Activated CD4-positive, alpha-beta T cell treated with anti-CD3 and anti-CD28 coated beads for 36 hours (primary cell): ENCODE measurements at regions not wholly inside any gene's neighbourhood (a gene's known extent, or its start where the extent isn't known, plus 50 kb on each side); places are given as distances from the start of the nearest gene placed in this dataset.
"Not testable (repeated sequence)": the region's sequence is repeated elsewhere in the genome, so short reads cannot be mapped to it uniquely, and the experiment has no call there.

Source experiments
- ATAC-seq: fragments of 200-7000 bp; cut with Tn5 transposase; one replicate; pipeline ENCODE4 v1.10.0; 2021; ENCODE audit warnings: mild to moderate bottlenecking, moderate library complexity
- CTCF ChIA-PET: fragments of 350-600 bp; sonication (Branson Sonifier 250); formaldehyde crosslinking; loops from one replicate; lab custom pipeline; 2021; ENCODE audit warnings: antibody characterized with exemption; lab: Charles Lee
- POLR2A ChIA-PET: fragments of 350-600 bp; sonication (Branson Sonifier 250); formaldehyde crosslinking; loops from one replicate; lab custom pipeline; 2021; ENCODE audit warnings: antibody characterized with exemption, inconsistent platforms; lab: Charles Lee
- DNase-seq: peaks from one replicate; pipeline ENCODE4 v3.0.0-alpha.2; 2020
- H3K27ac Mint-ChIP-seq: one replicate; pipeline ENCODE4 v1.8.0; 2021; ENCODE audit warnings: mixed read lengths
- H3K27me3 Mint-ChIP-seq: one replicate; pipeline ENCODE4 v1.8.0; 2021; ENCODE audit warnings: mixed read lengths
- H3K36me3 Mint-ChIP-seq: one replicate; pipeline ENCODE4 v1.8.0; 2021; ENCODE audit warnings: low read depth, mixed read lengths
- H3K4me1 Mint-ChIP-seq: one replicate; pipeline ENCODE4 v1.8.0; 2021; ENCODE audit warnings: mixed read lengths
- H3K4me3 Mint-ChIP-seq: one replicate; pipeline ENCODE4 v1.8.0; 2021; ENCODE audit warnings: mild to moderate bottlenecking, moderate library complexity, mixed read lengths
- H3K9me3 Mint-ChIP-seq: one replicate; pipeline ENCODE4 v1.8.0; 2021; ENCODE audit warnings: low read depth, mixed read lengths
- intact Hi-C, 2 experiments: fragments of 100-400 bp; cut with DNase I in 1 of 2; cut with micrococcal nuclease in 1 of 2; formaldehyde crosslinking; loops; one replicate each; pipeline versions ENCODE4 v1.14.2 to v1.15.1; 2022 to 2024; cut with DNase I, micrococcal nuclease

DNA sequence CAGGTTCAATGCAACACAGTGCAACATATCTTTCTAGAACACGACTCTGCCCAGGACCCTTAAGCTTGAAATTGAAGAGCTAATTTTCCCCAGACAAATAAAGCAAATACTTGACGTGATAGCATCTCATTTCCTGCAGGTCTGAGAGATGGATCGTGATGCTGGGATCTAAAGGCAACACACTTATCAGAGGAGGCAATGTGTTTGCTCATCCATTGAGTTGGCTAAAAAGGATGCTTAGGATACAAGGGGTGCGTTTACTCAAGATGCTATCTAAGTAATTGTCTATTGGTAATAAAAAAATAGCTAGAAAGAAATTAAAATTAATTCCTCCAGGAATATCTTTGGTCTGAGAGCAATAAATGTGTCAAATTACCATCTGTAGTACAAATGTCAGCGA, 129.0 kb downstream of the SOCS6 start:
- ChIA-PET CTCF (interaction anchor here (0.7 to 1.2 kb wide), 2 partner anchors 73 to 457 kb away, joined by 3 read pairs; no protein-coding TSS in a partner anchor), POLR2A (interaction anchor here (0.6 kb wide), 1 partner anchor 212 kb away, joined by 4 read pairs; no protein-coding TSS in a partner anchor)
- H3K4me1 Mint-ChIP-seq: peaks cover 7% of the 10 kb centered on the region
- H3K27ac Mint-ChIP-seq: no peak overlapping the region
- no peak for ATAC-seq
- DNase-seq: no peak
- no peaks in the 10 kb centered on the region for H3K9me3 Mint-ChIP-seq
- intact Hi-C loops: no loop called here
- H3K36me3 Mint-ChIP-seq: no peaks in the 10 kb centered on the region
- peaks cover 19% of the 10 kb centered on the region for H3K27me3 Mint-ChIP-seq
- H3K4me3 Mint-ChIP-seq: no peak overlapping the region

DNA sequence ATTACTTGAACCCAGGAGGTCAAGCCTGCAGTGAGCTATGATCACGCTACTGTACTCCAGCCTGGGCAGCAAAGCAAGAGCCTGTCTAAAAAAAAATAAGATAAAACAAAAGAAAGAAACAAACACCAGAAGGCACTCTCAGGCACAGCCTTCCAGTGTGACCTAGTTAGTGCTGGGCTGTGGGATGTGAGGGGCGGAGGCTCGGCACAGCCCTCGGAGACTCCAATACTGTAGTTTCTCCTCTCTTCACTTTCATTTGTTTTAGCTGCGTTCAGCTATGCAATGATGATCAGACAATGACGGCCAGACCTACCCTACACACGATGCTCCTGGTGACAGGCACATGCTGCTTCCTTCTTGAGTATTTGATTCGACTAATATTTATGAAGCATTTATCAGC, 127.7 kb downstream of the SOCS6 start:
- Mint-ChIP-seq H3K4me3 (no peak overlapping the region), H3K9me3 (no peaks in the 10 kb centered on the region), H3K36me3 (no peaks in the 10 kb centered on the region), H3K27me3 (peaks cover 17% of the 10 kb centered on the region), H3K4me1 (peaks cover 2% of the 10 kb centered on the region), H3K27ac (no peak overlapping the region)
- no peak for ATAC-seq
- ChIA-PET CTCF (no interaction called here), POLR2A (no interaction called here)
- no peak for DNase-seq
- intact Hi-C loops: no loop called here

- Mint-ChIP-seq H3K4me3 (no peak overlapping the region), H3K9me3 (no peaks in the 10 kb centered on the region), H3K36me3 (no peaks in the 10 kb centered on the region), H3K4me1 (peaks cover 2% of the 10 kb centered on the region), H3K27me3 (peaks cover 15% of the 10 kb centered on the region), H3K27ac (no peak overlapping the region)
- DNase-seq (no peak), ATAC-seq (no peak)
- POLR2A ChIA-PET: no interaction called here
- CTCF ChIA-PET: no interaction called here
- intact Hi-C loops: no loop called here
Observed at GRCh38 chr18:70415823-70416488, 127.1 kb downstream of the SOCS6 start.

DNA sequence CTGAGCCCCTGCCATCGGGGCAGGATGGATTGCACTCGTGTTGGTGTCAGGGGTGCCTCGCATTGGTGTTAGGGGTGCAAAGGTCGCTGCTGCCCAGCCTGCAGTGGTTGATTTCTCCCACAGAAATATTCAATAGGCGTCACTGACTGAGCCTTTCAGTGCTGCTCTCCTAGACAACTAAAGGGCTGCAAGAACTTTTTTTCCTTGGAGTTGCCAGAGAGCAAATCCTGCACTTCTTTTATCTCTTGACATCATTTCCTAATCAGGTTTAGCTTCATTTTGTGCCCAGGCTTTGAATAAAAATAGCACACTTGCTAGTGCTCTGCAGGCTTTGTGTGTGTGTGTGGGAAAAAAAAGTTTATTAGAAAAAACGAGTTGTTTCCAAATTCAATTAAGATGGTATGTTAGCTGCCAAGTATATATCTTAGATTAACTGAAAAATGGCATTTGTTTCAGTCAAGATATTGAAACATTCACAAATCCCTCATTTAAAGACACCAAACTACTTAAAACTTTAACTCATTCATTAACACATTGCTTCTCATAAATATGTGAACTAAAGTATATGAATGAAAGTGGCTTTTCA, 125.6 kb downstream of the SOCS6 start:
- no peak for ATAC-seq
- peaks cover 2% of the 10 kb centered on the region for H3K4me1 Mint-ChIP-seq
- no peak for DNase-seq
- intact Hi-C loops: no loop called here
- no peak overlapping the region for H3K27ac Mint-ChIP-seq
- H3K9me3 Mint-ChIP-seq: no peaks in the 10 kb centered on the region
- ChIA-PET POLR2A (no interaction called here), CTCF (no interaction called here)
- H3K27me3 Mint-ChIP-seq: peaks cover 15% of the 10 kb centered on the region
- H3K4me3 Mint-ChIP-seq: no peak overlapping the region
- no peaks in the 10 kb centered on the region for H3K36me3 Mint-ChIP-seq

DNA sequence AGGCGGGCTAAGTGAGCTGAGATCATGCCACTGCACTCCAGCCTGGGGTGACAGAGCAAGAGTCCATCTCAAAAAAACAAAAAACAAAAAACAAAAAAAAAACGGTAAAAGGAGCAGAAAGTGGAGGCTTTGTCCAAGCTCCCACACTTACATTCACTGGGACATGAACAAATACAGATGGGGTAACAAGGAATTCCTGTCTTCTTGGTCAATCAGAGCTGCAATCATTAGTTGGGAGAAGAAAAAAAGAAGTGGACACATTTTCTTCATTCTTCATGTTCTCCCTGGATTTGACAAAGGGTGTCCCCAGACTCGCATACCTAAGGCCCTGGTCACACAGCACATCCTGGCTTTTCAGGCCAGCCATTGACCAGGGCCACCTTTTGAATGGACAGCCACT, 124.6 kb downstream of the SOCS6 start:
- Mint-ChIP-seq H3K4me3 (no peak overlapping the region), H3K27ac (no peak overlapping the region), H3K36me3 (no peaks in the 10 kb centered on the region), H3K27me3 (peaks cover 9% of the 10 kb centered on the region), H3K9me3 (no peaks in the 10 kb centered on the region), H3K4me1 (no peaks in the 10 kb centered on the region)
- intact Hi-C loops: no loop called here
- DNase-seq (no peak), ATAC-seq (no peak)
- ChIA-PET CTCF (no interaction called here), POLR2A (no interaction called here)

GRCh38 chr18:70411876-70412435, 123.1 kb downstream of the SOCS6 start:
- intact Hi-C loops: no loop called here
- Mint-ChIP-seq H3K27ac (no peak overlapping the region), H3K4me3 (no peak overlapping the region), H3K4me1 (no peaks in the 10 kb centered on the region), H3K36me3 (no peaks in the 10 kb centered on the region), H3K27me3 (peaks cover 6% of the 10 kb centered on the region), H3K9me3 (no peaks in the 10 kb centered on the region)
- CTCF ChIA-PET: no interaction called here
- POLR2A ChIA-PET: no interaction called here
- DNase-seq (no peak), ATAC-seq (no peak)

DNA sequence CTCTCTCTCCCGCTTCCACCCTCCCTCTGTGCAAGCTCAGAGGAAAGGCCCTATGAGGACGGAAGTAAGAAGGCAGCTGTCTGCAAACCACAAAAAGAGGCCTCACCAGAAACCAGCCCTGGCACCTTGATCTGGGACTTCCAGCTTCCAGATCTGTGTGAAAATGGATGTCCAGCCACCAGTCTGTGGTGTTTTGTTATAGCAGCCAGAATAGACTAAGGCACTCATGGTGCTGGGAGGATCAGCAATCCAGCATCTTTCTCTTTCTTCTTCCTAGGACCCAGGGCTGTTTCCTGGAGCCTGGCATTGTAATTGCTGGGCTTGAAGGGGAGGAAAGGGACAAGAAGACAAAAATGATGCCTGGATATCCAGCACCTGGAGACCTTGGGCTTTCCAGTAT, 122.5 kb downstream of the SOCS6 start:
- POLR2A ChIA-PET: no interaction called here

DNA sequence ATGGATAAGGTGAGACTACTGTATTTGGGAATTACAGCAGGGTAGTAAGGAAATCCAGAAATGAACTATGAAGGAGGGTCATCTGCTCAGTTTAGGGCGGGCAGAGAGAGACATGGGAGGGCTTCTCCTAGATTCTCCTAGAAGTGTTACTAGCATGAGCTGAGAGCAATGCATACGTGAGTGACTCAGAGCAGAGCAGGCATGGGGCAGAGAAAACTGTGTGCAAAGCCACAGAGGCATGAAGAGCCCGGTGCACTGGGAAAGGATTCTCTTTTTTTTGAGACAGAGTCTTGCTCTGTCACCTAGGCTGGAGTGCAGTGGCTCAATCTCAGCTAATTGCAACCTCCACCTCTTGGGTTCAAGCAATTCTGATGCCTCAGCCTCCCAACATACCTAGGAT, 116.2 kb downstream of the SOCS6 start:
- Mint-ChIP-seq H3K36me3 (no peaks in the 10 kb centered on the region), H3K27ac (no peak overlapping the region), H3K9me3 (no peaks in the 10 kb centered on the region), H3K27me3 (peaks cover 5% of the 10 kb centered on the region), H3K4me1 (no peaks in the 10 kb centered on the region), H3K4me3 (no peak overlapping the region)
- intact Hi-C loops: no loop called here
- ChIA-PET CTCF (no interaction called here), POLR2A (no interaction called here)
- no peak for DNase-seq
- ATAC-seq: no peak

More for the DNA sequence above, 122.5 kb downstream of the SOCS6 start:
- H3K36me3 Mint-ChIP-seq: no peaks in the 10 kb centered on the region
- H3K27ac Mint-ChIP-seq: no peak overlapping the region
- H3K4me3 Mint-ChIP-seq: no peak overlapping the region
- CTCF ChIA-PET: no interaction called here
- H3K9me3 Mint-ChIP-seq: no peaks in the 10 kb centered on the region
- H3K27me3 Mint-ChIP-seq: peaks cover 6% of the 10 kb centered on the region
- ATAC-seq: no peak
- DNase-seq: no peak
- no peaks in the 10 kb centered on the region for H3K4me1 Mint-ChIP-seq
- intact Hi-C loops: no loop called here

DNA sequence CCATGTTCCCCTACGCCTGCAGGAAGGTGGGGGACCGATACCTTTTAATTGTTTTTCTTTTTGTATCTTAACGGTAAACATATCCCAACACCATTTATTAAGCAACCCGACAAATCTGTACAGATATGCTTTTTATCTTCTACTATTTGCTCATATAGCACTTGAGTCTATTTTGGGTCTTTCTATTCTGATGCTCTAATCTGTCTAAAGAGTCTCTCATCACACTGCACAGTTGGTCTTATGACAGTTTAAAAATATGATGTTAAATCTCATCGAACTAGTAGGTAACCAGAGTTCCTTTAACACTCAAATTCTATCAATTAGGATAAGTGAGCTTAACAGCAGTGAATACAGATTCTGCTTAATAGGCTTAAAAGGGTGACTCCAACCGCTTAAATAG, 111.6 kb downstream of the SOCS6 start:
- no peak for DNase-seq
- no peak for ATAC-seq
- ChIA-PET CTCF (no interaction called here), POLR2A (no interaction called here)
- Mint-ChIP-seq H3K27me3 (peaks cover 2% of the 10 kb centered on the region), H3K36me3 (no peaks in the 10 kb centered on the region), H3K9me3 (no peaks in the 10 kb centered on the region), H3K4me1 (no peaks in the 10 kb centered on the region), H3K27ac (no peak overlapping the region), H3K4me3 (no peak overlapping the region)
- intact Hi-C loops: no loop called here

GRCh38 chr18:70398076-70398475, 109.2 kb downstream of the SOCS6 start:
- ChIA-PET POLR2A (no interaction called here), CTCF (no interaction called here)
- Mint-ChIP-seq H3K4me1 (no peaks in the 10 kb centered on the region), H3K27me3 (no peaks in the 10 kb centered on the region), H3K27ac (no peak overlapping the region), H3K4me3 (no peak overlapping the region), H3K9me3 (no peaks in the 10 kb centered on the region), H3K36me3 (no peaks in the 10 kb centered on the region)
- intact Hi-C loops: no loop called here
- no peak for ATAC-seq
- no peak for DNase-seq

- no peaks in the 10 kb centered on the region for H3K9me3 Mint-ChIP-seq
- H3K27me3 Mint-ChIP-seq: no peaks in the 10 kb centered on the region
- ChIA-PET POLR2A (no interaction called here), CTCF (no interaction called here)
- H3K4me1 Mint-ChIP-seq: no peaks in the 10 kb centered on the region
- H3K4me3 Mint-ChIP-seq: no peak overlapping the region
- intact Hi-C loops: no loop called here
- H3K27ac Mint-ChIP-seq: no peak overlapping the region
- no peaks in the 10 kb centered on the region for H3K36me3 Mint-ChIP-seq
- no peak for ATAC-seq
- DNase-seq: no peak
Observed at GRCh38 chr18:70397259-70397925, 108.5 kb downstream of the SOCS6 start.

- intact Hi-C loops, H3K27me3 Mint-ChIP-seq, DNase-seq, H3K36me3 Mint-ChIP-seq, CTCF ChIA-PET, ATAC-seq, H3K4me1 Mint-ChIP-seq, POLR2A ChIA-PET, H3K27ac Mint-ChIP-seq, H3K9me3 Mint-ChIP-seq, H3K4me3 Mint-ChIP-seq: not testable (repeated sequence)
Observed at GRCh38 chr18:70395771-70396170, 106.9 kb downstream of the SOCS6 start.
